ENCODE measurements at regions not wholly inside any gene's neighbourhood (a gene's known extent, or its start where the extent isn't known, plus 50 kb on each side); places are given as distances from the start of the nearest gene placed in this dataset.

GRCh38 chr5:97365163-97365845 lies 182.3 kb upstream of the RIOK2 start:
- Histone ChIP-seq H3K4me3 (ENCODE audit: low read depth in 2 of 2, low read length in 2 of 2) (no peak overlapping the region), H3K27me3 (ENCODE audit: control insufficient read depth, insufficient read depth, low read length) (no peaks in the 10 kb centered on the region), H3K36me3 (ENCODE audit: control insufficient read depth, insufficient read depth, low read length) (no peaks in the 10 kb centered on the region), H3K27ac (ENCODE audit: low read length) (no peak overlapping the region), H3K9me3 (ENCODE audit: control insufficient read depth, insufficient read depth, low read depth, low read length) (no peaks in the 10 kb centered on the region), H3K4me1 (ENCODE audit: control insufficient read depth, insufficient read depth, low read length) (no peaks in the 10 kb centered on the region)
- ChIA-PET POLR2A (no interaction called here), CTCF (no interaction called here)
- no TSS peak for BruUV-seq (replicated peaks)
- intact Hi-C loops (cut with micrococcal nuclease; ENCODE audit: unreplicated experiment) = no loop called here
- in situ Hi-C loops (cut with HindIII; ENCODE audit: low pct_unique_long_range_greater_than_20kb, low sequenced_read_pairs) = no loop called here
- DNase-seq (ENCODE audit: low read depth, low spot score) (no peak), ATAC-seq (no peak)
- TF ChIP-seq POLR2AphosphoS5 (IDR thresholded peaks at IDR 0.05; ENCODE audit: low read depth, low read length) = no peak
- TF ChIP-seq CTCF (IDR thresholded peaks at IDR 0.05) = no peak
- TF ChIP-seq TCF7L2 (IDR thresholded peaks at IDR 0.05; ENCODE audit: low read depth, low read length) = no peak
- TF ChIP-seq REST (IDR thresholded peaks at IDR 0.05; ENCODE audit: insufficient read depth in 1 of 2, low read depth in 2 of 2, low read length in 1 of 2) = no peak
- TF ChIP-seq SIN3A (IDR thresholded peaks at IDR 0.05; ENCODE audit: borderline replicate concordance, insufficient read depth, low read depth, low read length) = no peak

GRCh38 chr5:97365918-97366317 lies 182.9 kb upstream of the RIOK2 start:
- intact Hi-C loops (cut with micrococcal nuclease; ENCODE audit: unreplicated experiment) (no loop called here), in situ Hi-C loops (cut with HindIII; ENCODE audit: low pct_unique_long_range_greater_than_20kb, low sequenced_read_pairs) (no loop called here)
- CTCF ChIA-PET = no interaction called here

More at GRCh38 chr5:97365918-97366317, 182.9 kb upstream of the RIOK2 start:
- Histone ChIP-seq H3K27me3 (ENCODE audit: control insufficient read depth, insufficient read depth, low read length) (no peaks in the 10 kb centered on the region), H3K4me1 (ENCODE audit: control insufficient read depth, insufficient read depth, low read length) (no peaks in the 10 kb centered on the region), H3K36me3 (ENCODE audit: control insufficient read depth, insufficient read depth, low read length) (no peaks in the 10 kb centered on the region), H3K9me3 (ENCODE audit: control insufficient read depth, insufficient read depth, low read depth, low read length) (no peaks in the 10 kb centered on the region), H3K27ac (ENCODE audit: low read length) (no peak overlapping the region), H3K4me3 (ENCODE audit: low read depth in 2 of 2, low read length in 2 of 2) (no peak overlapping the region)
- POLR2A ChIA-PET = no interaction called here
- no TSS peak for BruUV-seq (replicated peaks)
- DNase-seq (ENCODE audit: low read depth, low spot score) (no peak), ATAC-seq (no peak)
- TF ChIP-seq SIN3A (IDR thresholded peaks at IDR 0.05; ENCODE audit: borderline replicate concordance, insufficient read depth, low read depth, low read length) (no peak), POLR2AphosphoS5 (IDR thresholded peaks at IDR 0.05; ENCODE audit: low read depth, low read length) (no peak), REST (IDR thresholded peaks at IDR 0.05; ENCODE audit: insufficient read depth in 1 of 2, low read depth in 2 of 2, low read length in 1 of 2) (no peak), CTCF (IDR thresholded peaks at IDR 0.05) (no peak), TCF7L2 (IDR thresholded peaks at IDR 0.05; ENCODE audit: low read depth, low read length) (no peak)
